ENCODE measurements at regions not wholly inside any gene's neighbourhood (a gene's known extent, or its start where the extent isn't known, plus 50 kb on each side); places are given as distances from the start of the nearest gene placed in this dataset.
"Not testable (repeated sequence)": the region's sequence is repeated elsewhere in the genome, so short reads cannot be mapped to it uniquely, and the experiment has no call there.

DNA sequence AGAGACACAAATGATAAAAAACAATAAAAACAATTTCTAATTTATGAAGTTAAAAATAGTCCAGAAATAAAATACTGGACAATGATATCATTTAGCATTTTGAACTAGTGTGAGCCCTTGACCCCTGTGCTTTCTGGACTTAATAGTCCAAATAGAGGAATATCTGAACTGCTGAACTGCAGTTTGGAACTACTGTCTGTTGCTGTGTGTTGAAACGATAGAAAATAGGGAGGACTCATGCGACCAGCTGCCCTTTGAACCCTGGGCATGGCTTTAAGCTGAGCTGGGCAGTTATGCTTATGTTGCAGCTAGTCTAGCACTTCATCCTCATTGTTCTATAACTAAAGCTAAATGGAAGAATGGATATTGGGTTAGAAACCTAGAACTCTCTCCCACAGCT, 99.5 kb downstream of the FMR1NB start:
- DNase-seq (ENCODE audit: low spot score) = no peak

GRCh38 chrX:148084611-148085010, 103.5 kb downstream of the FMR1NB start:
- DNase-seq (ENCODE audit: low spot score) = no peak

GRCh38 chrX:148120151-148120550, 139.0 kb downstream of the FMR1NB start:
- no peak for DNase-seq (ENCODE audit: low spot score)

GRCh38 chrX:148120999-148121623, 140.0 kb downstream of the FMR1NB start:
- DNase-seq (ENCODE audit: low spot score) = no peak

DNA sequence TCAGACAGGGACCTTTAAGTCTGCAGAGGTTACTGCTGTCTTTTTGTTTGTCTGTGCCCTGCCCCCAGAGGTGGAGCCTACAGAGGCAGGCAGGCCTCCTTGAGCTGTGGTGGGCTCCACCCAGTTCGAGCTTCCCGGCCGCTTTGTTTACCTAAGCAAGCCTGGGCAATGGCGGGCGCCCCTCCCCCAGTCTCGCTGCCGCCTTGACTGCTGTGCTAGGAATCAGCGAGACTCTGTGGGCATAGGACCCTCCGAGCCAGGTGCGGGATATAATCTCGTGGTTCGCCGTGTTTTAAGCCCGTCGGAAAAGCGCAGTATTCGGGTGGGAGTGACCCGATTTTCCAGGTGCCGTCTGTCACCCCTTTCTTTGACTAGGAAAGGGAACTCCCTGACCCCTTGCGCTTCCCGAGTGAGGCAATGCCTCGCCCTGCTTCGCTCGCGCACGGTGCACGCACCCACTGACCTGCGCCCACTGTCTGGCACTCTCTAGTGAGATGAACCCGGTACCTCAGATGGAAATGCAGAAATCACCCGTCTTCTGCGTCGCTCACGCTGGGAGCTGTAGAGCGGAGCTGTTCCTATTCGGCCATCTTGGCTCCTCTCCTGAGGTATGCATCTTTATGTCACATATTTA, 147.9 kb downstream of the FMR1NB start:
- not testable (repeated sequence) for DNase-seq (ENCODE audit: low spot score)

DNA sequence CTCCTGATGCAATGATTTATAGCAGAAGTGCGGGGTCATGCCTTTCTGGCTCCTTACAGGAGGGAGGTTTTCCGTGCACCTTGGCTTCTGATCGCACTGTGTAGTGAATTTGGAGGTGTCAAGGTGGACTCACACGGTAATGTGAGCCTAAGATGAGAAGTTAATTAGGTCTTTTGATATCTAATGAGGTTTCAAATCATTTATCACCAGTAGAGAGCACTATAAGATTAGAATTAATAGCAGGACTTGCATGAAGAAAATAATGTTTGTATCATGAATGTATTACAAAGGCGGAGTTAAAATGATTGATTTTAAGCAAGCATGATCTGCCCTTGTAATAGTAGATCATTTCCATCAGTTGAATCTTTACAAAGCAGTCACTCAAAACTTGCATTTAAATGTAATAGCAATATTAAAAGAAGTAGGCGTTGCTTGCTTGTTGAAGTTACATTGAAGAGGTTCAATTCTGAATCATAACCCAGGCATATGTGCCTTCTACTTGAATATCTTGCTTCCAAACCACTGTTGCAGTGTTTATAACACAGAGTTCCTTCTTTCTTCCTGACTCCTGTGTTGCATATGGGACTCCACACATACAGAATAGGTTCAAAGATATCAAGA, 152.1 kb downstream of the FMR1NB start:
- peak; percentile 4 for DNase-seq (ENCODE audit: low spot score)

GRCh38 chrX:148134578-148134977, 153.4 kb downstream of the FMR1NB start:
- DNase-seq (ENCODE audit: low spot score) = no peak

- DNase-seq (ENCODE audit: low spot score) = peak; percentile 12
Observed at GRCh38 chrX:148135738-148136137, 154.6 kb downstream of the FMR1NB start.

DNA sequence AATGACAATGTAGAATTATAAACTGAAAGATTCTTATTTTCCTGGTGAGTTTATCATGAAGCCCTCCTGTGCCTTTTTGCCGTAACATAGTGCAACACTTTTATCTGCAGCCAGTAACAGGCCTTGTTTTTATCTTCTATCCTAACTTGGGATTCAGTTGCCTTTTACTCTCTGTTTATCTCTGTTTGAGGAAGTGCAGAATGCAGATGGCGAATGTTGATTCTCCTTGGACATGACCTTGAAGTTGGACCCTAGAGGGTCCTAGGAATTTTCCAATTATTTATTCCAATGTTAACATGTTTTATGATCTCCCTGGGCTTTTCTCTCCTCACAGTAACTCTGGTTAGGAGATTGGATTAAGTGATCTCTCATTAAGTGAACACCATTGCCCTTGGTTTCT, 165.0 kb downstream of the FMR1NB start:
- DNase-seq (ENCODE audit: low spot score) = no peak

DNA sequence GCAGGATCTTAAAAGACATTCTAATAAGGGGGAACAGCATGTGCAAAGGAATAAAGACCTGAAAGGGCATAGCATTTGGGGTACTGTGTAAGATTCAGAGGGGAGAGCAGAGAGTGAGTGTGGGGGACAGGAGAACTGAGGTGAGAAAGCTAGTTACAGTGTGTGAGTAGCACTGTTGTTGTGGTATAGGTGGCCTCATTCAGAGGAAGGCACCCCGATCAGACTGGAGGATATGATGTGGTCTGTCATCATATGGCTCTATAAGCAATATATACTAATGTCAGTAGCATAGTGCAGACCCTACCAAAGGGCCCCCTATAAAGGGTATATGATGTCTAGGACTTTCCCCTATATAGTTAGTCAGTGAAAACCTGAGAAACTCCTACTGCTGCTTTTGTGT, 175.8 kb downstream of the FMR1NB start:
- DNase-seq (ENCODE audit: low spot score) = no peak

- no peak for DNase-seq (ENCODE audit: low spot score)
Observed at GRCh38 chrX:148159796-148160195, 178.7 kb downstream of the FMR1NB start.

DNA sequence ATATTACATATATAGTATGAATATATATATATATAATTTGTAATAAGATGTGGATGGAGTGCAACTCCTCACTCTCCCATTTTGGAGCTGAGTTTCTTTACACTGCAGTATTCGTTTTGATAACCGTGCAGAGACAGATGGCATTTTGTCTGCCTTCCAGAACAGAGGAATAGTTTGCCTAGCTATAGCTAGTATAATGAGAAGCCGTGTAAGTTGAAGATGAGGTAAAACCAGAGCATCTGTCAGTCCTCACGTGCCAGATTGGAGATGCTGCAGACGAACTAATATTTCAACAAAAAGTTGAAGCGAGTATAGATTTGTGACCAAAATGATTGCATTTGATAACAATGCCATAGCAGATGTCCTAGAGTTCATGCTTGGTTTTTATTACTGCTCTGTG, 180.6 kb downstream of the FMR1NB start:
- DNase-seq (ENCODE audit: low spot score) = no peak

DNA sequence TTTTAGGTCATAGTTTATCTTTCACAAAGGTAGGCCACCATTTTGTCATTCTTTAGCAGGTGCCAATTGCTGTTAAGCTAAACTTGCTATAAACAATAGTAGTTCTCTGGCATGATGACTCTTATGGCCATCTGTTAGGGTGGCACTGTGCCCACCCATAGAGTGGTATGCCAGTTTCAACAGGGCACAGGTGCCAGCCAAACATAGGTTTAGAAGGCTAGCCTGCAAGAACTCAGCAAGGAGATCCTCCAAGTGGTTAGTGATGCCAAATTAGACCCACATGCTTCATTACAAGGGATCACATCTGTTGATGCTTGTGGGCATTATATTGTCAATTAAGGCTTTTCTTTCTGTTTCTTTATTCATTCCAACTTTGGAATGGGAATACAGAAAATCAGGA, 204.5 kb downstream of the FMR1NB start:
- DNase-seq (ENCODE audit: low spot score) = no peak

DNA sequence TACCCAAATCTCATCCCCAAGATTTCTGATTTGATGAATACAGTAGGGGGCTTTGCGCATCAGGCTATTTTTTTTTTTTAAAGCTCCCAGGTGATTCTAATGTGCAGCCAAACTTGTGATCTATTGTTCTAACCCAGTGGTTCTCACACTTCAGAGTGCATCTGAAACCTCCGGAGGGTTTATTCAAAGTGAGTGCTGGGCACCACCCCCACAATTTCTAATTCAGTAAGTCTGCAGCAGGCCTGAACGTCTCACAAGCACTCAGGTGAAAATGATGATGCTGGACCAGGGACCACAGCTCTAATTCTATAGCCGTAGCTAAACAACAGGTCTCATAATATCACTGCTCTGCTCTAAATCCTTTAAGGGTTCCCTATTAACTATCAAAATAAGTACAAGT, 211.4 kb downstream of the FMR1NB start:
- DNase-seq (ENCODE audit: low spot score) = no peak

GRCh38 chrX:148193759-148194158, 212.6 kb downstream of the FMR1NB start:
- DNase-seq (ENCODE audit: low spot score) = no peak

GRCh38 chrX:148203531-148203930, 222.4 kb downstream of the FMR1NB start:
- DNase-seq (ENCODE audit: low spot score) = no peak

GRCh38 chrX:148204195-148204594, 223.1 kb downstream of the FMR1NB start:
- DNase-seq (ENCODE audit: low spot score) = no peak

- no peak for DNase-seq (ENCODE audit: low spot score)
Observed at GRCh38 chrX:148214786-148215185, 233.6 kb downstream of the FMR1NB start.

DNA sequence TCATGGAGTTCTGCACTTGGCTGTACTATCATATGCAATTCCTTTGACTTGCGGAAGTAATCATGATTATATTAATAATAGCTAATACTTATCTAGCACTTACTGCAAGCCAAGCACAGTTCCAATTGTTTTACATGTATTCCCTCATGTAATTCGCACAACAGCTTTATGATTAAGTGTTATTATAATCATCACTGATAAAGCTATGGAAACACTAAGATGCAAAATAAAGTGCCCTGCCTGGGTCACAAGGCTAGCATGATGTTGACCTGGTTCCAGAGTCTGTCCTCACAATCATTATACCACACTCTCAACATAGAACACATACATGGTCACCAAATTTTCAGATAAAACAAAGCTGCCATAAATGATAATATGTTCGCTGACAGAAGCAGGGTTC, 234.6 kb downstream of the FMR1NB start:
- DNase-seq (ENCODE audit: low spot score) = no peak

GRCh38 chrX:148223361-148223760, 242.2 kb downstream of the FMR1NB start:
- DNase-seq (ENCODE audit: low spot score) = no peak

DNA sequence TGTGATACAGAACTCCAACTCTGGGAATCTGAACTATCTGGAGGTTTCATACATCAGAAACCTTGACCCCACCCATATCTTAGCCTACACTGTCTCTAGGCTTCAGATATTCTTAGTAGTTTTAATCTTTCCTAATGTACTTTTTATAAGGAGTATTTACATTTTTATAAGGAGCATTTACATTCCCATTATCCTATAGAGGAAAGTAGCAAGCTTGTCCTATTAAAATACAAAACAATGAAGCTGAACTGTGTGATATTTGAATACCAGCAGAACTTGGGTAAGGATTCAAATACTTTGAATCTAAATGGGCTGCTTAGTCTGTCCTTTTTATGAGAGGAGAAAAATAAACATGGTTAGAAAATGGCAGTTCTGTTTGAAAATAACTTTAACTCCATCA, 247.4 kb downstream of the FMR1NB start:
- DNase-seq (ENCODE audit: low spot score) = no peak

GRCh38 chrX:148229801-148230303, 248.7 kb downstream of the FMR1NB start:
- peak; percentile 14 for DNase-seq (ENCODE audit: low spot score)

- no peak for DNase-seq (ENCODE audit: low spot score)
Observed at GRCh38 chrX:148259990-148260389, 240.4 kb upstream of the AFF2 start.

DNA sequence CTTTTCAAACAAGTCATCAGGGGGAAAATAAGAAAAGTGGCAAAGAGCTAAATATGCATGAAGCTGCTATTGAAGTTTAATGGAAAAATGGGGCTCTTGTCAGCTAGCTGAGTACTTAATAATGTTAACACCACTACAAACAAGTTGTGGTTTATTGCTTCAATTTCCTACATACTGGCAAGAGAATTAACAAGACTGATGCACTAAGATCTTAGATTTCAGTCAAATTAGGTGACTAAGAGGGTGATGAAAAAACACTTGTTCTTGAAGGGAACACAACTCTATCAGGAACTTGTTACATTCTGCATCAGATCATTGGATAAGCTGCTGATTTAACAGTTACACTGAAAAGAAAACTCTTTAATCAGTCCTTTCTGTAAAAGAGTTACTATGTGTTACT, 234.6 kb upstream of the AFF2 start:
- DNase-seq (ENCODE audit: low spot score) = no peak

All from AG20443 (cell line).